Hematopoietic multipotent progenitor cell treated with erythropoietin and hydrocortisone succinate and interleukin-3 and kit ligand, for 15 days (in vitro differentiated cells): ENCODE measurements at regions not wholly inside any gene's neighbourhood (a gene's known extent, or its start where the extent isn't known, plus 50 kb on each side); places are given as distances from the start of the nearest gene placed in this dataset.

Experiments used
- DNase-seq: peaks from one replicate; pipeline ENCODE4 v3.0.0-alpha.2; 2015; ENCODE audit warnings: low spot score

GRCh38 chr3:94258851-94259250, 196.0 kb downstream of the NSUN3 start:
- DNase-seq, result no peak

- DNase-seq, result no peak
Measured at GRCh38 chr3:94259291-94259690, 196.4 kb downstream of the NSUN3 start.

- DNase-seq, result no peak
Measured at GRCh38 chr3:94269763-94270162, 206.9 kb downstream of the NSUN3 start.

- no peak for DNase-seq
Measured at GRCh38 chr3:94272016-94272415, 209.2 kb downstream of the NSUN3 start.

GRCh38 chr3:94280958-94281357, 218.1 kb downstream of the NSUN3 start:
- DNase-seq, result no peak

GRCh38 chr3:94285872-94286271, 223.0 kb downstream of the NSUN3 start:
- DNase-seq, result no peak

- DNase-seq, result no peak
Measured at GRCh38 chr3:94291686-94292085, 228.8 kb downstream of the NSUN3 start.

- DNase-seq, result no peak
Measured at GRCh38 chr3:94292151-94292550, 229.3 kb downstream of the NSUN3 start.

GRCh38 chr3:94293793-94294195, 230.9 kb downstream of the NSUN3 start:
- DNase-seq, result no peak

GRCh38 chr3:94294806-94295205, 231.9 kb downstream of the NSUN3 start:
- no peak for DNase-seq

GRCh38 chr3:94299716-94300115, 236.9 kb downstream of the NSUN3 start:
- no peak for DNase-seq

- no peak for DNase-seq
Measured at GRCh38 chr3:94301366-94301765, 238.5 kb downstream of the NSUN3 start.

- no peak for DNase-seq
Measured at GRCh38 chr3:94303266-94303665, 240.4 kb downstream of the NSUN3 start.

GRCh38 chr3:94303897-94304296, 241.0 kb downstream of the NSUN3 start:
- no peak for DNase-seq

GRCh38 chr3:94304954-94305353, 242.1 kb downstream of the NSUN3 start:
- DNase-seq, result no peak

- no peak for DNase-seq
Measured at GRCh38 chr3:94305835-94306611, 243.2 kb downstream of the NSUN3 start.

GRCh38 chr3:94307588-94307987, 244.7 kb downstream of the NSUN3 start:
- no peak for DNase-seq

GRCh38 chr3:94308767-94309166, 245.9 kb downstream of the NSUN3 start:
- DNase-seq, result no peak

- no peak for DNase-seq
Measured at GRCh38 chr3:94310341-94311135, 247.7 kb downstream of the NSUN3 start.

- DNase-seq, result no peak
Measured at GRCh38 chr3:94311651-94312050, 248.8 kb downstream of the NSUN3 start.

- DNase-seq, result no peak
Measured at GRCh38 chr3:94314218-94314883, 251.5 kb downstream of the NSUN3 start.

- DNase-seq, result no peak
Measured at GRCh38 chr3:94317017-94317416, 254.2 kb downstream of the NSUN3 start.

- no peak for DNase-seq
Measured at GRCh38 chr3:94323596-94323995, 260.7 kb downstream of the NSUN3 start.
